ENCODE measurements at regions not wholly inside any gene's neighbourhood (a gene's known extent, or its start where the extent isn't known, plus 50 kb on each side); places are given as distances from the start of the nearest gene placed in this dataset.
"Not testable (repeated sequence)": the region's sequence is repeated elsewhere in the genome, so short reads cannot be mapped to it uniquely, and the experiment has no call there.

DNA sequence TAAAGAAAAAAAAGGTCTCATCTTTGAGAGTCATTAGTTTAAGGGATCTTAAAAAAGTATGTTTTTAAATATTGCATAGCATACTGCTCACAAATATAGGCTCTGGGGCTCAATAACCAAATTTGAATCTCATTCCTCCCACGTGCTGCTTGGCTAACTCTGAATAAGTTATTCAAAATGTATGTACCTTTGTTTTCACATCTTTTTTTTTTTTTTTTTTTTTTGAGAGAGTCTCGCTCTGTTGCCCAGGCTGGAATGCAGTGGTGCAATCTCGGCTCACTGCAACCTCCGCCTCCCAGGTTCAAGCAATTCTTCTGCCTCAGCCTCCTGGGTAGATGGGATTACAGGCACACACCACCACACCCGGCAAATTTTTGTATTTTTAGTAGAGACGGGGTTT is 335.6 kb downstream of the CRPPA start:
- FAIRE-seq, result not testable (repeated sequence)

GRCh38 chr7:16084875-16085274 is 336.5 kb downstream of the CRPPA start:
- FAIRE-seq, result no peak

DNA sequence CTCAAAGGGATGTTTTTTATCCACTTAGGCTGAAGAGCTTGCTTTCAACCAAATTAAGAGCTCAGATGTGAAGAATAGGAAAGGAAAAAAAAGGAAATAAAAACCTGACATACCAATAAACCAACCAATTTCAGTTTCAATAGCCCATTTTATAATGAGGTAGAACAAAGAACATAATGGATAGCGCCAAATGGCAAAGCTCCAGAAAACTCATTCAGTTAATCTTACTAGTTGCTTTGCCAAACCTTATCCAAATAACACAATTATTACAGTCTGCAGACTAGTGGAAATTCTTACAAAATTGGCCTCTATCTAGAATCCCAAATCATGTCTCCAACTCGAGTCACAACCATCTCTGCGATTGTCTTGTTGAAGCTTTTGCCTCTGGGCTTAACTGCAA is 337.0 kb downstream of the CRPPA start:
- FAIRE-seq, result no peak

- FAIRE-seq, result no peak
Measured at GRCh38 chr7:16083931-16084330, 337.4 kb downstream of the CRPPA start.

DNA sequence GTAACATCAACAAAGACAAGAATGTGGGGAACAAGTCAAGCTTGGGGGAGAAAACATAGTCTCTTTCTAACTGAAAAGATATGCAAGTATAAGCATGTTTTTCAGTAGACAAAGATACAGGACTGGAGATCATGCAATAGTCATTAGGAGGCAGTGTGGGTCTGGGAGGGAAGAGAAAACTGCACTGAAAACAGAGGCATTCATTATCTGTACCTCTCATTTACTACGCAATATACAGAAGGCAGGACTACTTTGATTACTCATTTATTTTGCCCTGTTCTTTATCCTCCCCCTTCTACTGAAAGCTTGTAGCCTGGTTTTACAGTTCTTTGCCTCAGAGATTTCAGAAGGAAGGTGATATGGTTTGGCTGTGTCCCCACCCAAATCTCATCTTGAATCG is 341.2 kb downstream of the CRPPA start:
- FAIRE-seq, result no peak

DNA sequence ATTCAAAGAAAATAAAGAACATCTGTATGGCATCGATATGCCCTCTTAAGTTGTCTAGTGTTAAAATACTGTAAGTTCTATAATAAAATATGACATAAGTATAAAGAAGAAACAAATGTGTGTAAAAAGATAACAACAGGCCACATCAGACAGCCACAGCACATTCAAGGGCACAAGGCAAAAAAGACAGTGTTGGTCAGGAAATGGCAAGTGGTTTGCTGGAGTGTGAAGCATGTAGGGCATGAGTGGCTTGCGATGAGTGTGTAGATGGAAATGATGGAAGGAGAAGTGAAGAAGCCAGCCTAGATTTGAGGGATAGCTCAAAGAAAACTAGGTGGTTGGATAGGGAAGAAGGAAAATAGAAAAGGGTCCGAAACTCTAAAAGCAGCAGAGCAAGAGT is 341.6 kb downstream of the CRPPA start:
- no peak for FAIRE-seq

DNA sequence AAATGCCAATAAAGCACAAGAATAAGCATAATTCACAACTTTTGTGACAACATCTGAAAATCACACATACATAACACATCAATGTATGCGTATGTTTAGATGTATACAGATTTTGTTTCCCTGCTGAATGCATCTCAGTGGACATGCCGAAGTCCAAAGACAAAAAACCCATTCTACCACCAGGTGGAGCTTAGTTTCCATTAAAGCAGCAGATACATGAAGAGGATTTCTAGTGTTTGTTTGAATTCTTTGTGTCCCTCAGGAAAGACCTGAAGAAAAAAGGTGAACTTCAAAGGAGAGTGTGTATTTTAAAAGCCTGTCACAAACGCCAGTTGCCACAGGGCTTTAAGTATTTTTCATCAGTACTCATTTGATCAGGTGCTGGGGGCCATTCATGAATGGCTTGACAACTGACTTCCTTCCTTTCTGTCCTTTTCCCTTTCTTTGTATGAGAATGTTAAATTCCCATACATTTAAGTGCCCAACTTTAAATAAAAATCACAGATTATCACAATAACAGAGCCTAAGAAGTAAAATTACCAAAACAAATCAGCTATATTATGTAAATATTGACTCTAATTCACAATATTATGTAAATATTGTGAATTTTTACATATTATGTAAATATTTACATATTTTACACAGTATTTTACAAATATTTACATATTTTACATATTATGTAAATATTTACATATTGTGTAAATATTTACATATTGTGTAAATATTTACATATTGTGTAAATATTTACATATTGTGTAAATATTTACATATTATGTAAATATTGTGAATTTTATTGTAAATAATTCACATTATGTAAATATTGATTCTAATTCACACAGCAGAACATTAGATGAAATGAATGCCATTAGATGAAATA is 343.0 kb downstream of the CRPPA start:
- FAIRE-seq, result peak; percentile 63

DNA sequence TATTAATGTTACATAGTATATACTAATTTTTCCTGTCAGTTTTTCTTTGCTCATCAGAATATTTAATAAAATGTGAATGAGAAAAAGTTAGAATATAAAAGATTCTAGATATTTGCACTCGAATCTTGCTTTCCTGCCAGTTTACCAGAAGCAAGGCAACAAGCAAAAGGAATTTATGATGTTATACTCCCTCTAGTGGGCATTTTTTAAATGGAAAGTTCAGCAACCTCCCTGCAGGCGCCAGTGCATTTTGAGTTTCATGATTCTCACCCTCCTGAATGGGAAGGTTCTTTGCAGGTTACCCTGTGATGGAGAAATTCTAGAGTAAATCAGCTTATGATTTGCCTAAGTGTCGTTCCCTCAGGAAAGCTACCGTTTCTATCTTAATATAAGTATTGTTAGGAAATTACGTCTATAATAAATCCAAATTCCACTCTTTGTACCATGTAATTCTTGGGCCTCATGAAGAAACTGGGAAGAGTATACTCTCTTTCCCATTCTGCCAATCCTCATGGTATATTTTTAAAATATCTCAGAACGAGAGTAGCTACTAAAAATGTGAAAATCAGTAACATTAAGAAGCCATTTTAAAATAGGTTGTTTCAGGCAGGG is 350.0 kb downstream of the CRPPA start:
- peak; percentile 84 for FAIRE-seq

- no peak for FAIRE-seq
Measured at GRCh38 chr7:16070806-16071205, 350.5 kb downstream of the CRPPA start.

DNA sequence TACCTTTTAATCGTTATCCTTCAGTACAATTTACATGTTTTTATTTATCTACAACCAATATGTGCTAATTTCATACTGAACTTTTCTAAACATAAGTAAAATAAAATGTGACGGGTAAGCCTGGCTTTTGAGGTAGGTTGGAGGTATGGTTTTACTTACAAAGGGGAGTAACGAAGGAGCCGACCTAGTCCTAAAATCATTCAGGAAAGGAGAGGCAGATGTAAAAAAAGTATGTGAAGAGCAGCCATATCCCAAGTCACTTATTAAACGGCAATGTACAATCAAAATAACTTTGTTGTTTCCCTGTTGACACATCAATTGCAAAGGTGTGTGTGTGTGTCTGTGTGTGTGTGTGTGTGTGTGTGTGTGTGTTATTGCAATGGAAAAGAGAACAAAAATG is 351.3 kb downstream of the CRPPA start:
- FAIRE-seq, result no peak

- FAIRE-seq, result no peak
Measured at GRCh38 chr7:16068183-16068582, 353.2 kb downstream of the CRPPA start.

- no peak for FAIRE-seq
Measured at GRCh38 chr7:16067711-16068110, 353.6 kb downstream of the CRPPA start.

GRCh38 chr7:16066805-16067459 is 354.4 kb downstream of the CRPPA start:
- no peak for FAIRE-seq

DNA sequence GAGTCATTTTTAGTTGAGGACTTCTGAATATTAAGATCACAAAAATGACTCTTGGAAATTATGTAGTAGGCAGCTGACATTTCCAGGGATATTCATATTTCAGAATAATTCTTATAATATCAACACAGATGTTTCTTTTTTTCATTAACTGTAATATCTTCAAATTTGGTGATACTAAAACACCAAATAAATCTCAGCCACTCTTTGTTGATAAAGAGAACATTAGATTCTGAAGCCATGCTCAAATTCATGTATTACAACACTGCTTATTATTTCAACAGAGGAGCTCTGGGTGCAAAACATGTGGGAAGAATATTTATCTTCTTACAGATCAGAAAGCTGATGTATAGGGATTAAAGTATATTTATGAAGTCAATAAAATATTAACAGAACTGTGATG is 355.4 kb downstream of the CRPPA start:
- no peak for FAIRE-seq

GRCh38 chr7:16063716-16064675 is 357.3 kb downstream of the CRPPA start:
- FAIRE-seq, result no peak

- no peak for FAIRE-seq
Measured at GRCh38 chr7:16063221-16063620, 358.1 kb downstream of the CRPPA start.

DNA sequence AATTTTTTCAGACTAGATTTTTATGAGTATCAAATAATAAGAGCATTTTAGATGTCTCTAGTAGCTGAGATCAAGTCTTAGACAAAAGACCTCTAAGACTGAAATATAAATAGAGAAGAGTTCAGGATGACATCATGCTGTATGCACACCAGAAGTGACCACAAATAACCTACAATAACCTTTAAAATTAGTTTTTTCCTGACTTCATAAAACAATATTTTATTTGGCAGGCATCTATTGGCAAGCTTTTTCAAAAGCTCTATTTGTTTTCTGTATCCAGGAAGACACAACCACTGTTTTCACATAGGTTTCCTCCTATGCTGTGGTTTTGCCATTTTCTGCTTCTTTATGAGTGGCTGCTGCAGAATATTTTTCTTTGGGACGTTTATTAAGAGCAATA is 359.1 kb downstream of the CRPPA start:
- FAIRE-seq, result no peak

GRCh38 chr7:16061630-16062029 is 359.7 kb downstream of the CRPPA start:
- FAIRE-seq, result no peak

DNA sequence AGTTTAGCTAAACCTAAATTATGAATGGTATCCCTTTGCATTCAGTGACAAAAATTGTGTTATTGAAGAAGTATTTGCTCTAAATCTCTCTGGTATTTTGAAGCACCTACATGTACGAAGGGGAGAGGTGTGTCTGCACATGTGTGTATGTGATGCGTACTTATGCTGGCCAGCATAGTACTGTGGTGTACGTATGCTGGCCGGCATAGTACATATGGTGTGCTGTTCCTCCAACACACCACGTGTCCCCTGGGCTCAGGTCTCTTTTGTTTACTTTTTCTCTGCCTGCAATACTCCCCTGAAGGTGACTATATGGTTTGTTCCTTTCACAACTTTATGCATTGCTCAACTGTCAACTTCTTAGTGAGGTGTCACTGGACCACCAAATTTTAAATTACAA is 360.3 kb downstream of the CRPPA start:
- FAIRE-seq, result no peak

- FAIRE-seq, result no peak
Measured at GRCh38 chr7:16060502-16060901, 360.8 kb downstream of the CRPPA start.

DNA sequence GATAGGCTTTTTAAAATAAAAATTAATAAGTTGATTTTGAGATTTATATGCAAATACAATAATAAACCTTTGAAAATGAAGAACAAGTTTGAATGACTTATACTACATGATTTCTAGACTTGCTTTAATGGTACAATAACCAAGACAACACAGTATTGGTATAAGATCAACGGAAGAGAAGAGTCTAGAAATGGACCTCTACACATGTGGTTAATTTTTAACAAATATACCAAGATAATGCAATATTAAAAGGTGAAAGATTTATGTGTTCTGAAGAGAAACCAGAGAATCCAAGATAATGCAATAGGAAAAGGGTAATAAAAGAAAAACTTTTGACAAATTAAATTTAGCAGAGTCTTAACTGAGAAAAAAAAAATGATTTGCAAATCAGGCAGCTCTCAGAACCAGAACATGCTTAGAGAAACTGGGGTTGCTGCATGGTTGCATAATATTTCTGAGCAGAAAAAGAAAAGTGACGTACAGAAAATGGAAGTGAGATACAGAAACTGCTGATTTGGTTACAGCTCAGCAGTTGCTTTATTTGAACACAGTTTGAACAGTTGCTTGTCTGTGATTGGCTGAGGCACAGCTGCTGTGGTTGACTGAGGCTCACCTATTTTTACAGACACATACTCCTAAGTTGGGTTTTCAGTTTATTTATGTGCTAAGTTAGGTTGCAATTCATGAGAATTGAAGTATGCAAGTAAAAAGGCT is 365.9 kb downstream of the CRPPA start:
- no peak for FAIRE-seq
